H9 (cell line): ENCODE measurements at regions not wholly inside any gene's neighbourhood (a gene's known extent, or its start where the extent isn't known, plus 50 kb on each side); places are given as distances from the start of the nearest gene placed in this dataset.

Source experiments
- DNase-seq: peaks from one replicate; pipeline ENCODE4 v3.0.0-alpha.2; 2017
- H2AFZ ChIP-seq: one replicate; pipeline ENCODE4 v1.6.1; 2013; ENCODE audit warnings: mild to moderate bottlenecking, low read length, control low read depth, moderate library complexity
- H2AK5ac ChIP-seq: 2 replicates; pipeline ENCODE4 v1.6.1; 2013; ENCODE audit warnings: low read length, control low read depth, mixed read lengths; ENCODE audit not compliant: insufficient read length
- H2BK120ac ChIP-seq: one replicate; pipeline ENCODE4 v1.6.1; 2013; ENCODE audit warnings: low read depth, mild to moderate bottlenecking, low read length, control low read depth, inconsistent platforms; ENCODE audit not compliant: poor library complexity, severe bottlenecking
- H2BK12ac ChIP-seq: 2 replicates; pipeline ENCODE4 v1.6.1; 2013; ENCODE audit warnings: low read length, control low read depth, mixed read lengths, low read depth; ENCODE audit not compliant: insufficient read length
- H2BK15ac ChIP-seq: 2 replicates; pipeline ENCODE4 v1.6.1; 2013; ENCODE audit warnings: low read depth, low read length, control low read depth
- H2BK20ac ChIP-seq: one replicate; pipeline ENCODE4 v1.6.1; 2013; ENCODE audit warnings: low read depth, mild to moderate bottlenecking, low read length, control low read depth, inconsistent platforms; ENCODE audit not compliant: poor library complexity, severe bottlenecking
- H2BK5ac ChIP-seq: 2 replicates; pipeline ENCODE4 v1.6.1; 2013; ENCODE audit warnings: low read length, control low read depth, mixed read lengths; ENCODE audit not compliant: insufficient read length
- H3K14ac ChIP-seq: 2 replicates; pipeline ENCODE4 v1.6.1; 2013; ENCODE audit warnings: low read length, control low read depth; ENCODE audit not compliant: insufficient read depth
- H3K18ac ChIP-seq: 2 replicates; pipeline ENCODE4 v1.6.1; 2013; ENCODE audit warnings: low read depth, mild to moderate bottlenecking, mixed read lengths, low read length, control low read depth; ENCODE audit not compliant: insufficient read length
- H3K23ac ChIP-seq: 2 replicates; pipeline ENCODE4 v1.6.1; 2013; ENCODE audit warnings: low read length, control low read depth, mixed read lengths, low read depth; ENCODE audit not compliant: insufficient read length
- H3K23me2 ChIP-seq: 2 replicates; pipeline ENCODE4 v1.6.1; 2013; ENCODE audit warnings: low read depth, mild to moderate bottlenecking, mixed read lengths, low read length, control low read depth; ENCODE audit not compliant: insufficient read length, poor library complexity, severe bottlenecking
- H3K27ac ChIP-seq: 2 replicates; pipeline ENCODE4 v1.5.1; 2013; ENCODE audit warnings: low read length, control low read depth, mixed read lengths, low read depth; ENCODE audit not compliant: insufficient read length
- H3K27me3 ChIP-seq: 2 replicates; pipeline ENCODE4 v1.6.1; 2013; ENCODE audit warnings: low read length, control low read depth, inconsistent platforms; ENCODE audit not compliant: insufficient read depth
- H3K4ac ChIP-seq: 2 replicates; pipeline ENCODE4 v1.6.1; 2013; ENCODE audit warnings: low read depth, mild to moderate bottlenecking, control low read depth, inconsistent platforms, low read length, moderate library complexity
- H3K4me1 ChIP-seq: 2 replicates; pipeline ENCODE4 v1.6.1; 2013; ENCODE audit warnings: low read length, control low read depth, inconsistent platforms; ENCODE audit not compliant: insufficient read depth
- H3K4me2 ChIP-seq: 2 replicates; pipeline ENCODE4 v1.6.1; 2013; ENCODE audit warnings: low read length, control low read depth, mixed read lengths; ENCODE audit not compliant: insufficient read length, insufficient read depth
- H3K56ac ChIP-seq: 2 replicates; pipeline ENCODE4 v1.6.1; 2013; ENCODE audit warnings: low read depth, mild to moderate bottlenecking, mixed read lengths, low read length, control low read depth; ENCODE audit not compliant: insufficient read length
- H3K79me1 ChIP-seq: 2 replicates; pipeline ENCODE4 v1.6.1; 2013; ENCODE audit warnings: low read depth, mild to moderate bottlenecking, moderate library complexity, low read length, control low read depth, inconsistent platforms; ENCODE audit not compliant: insufficient read depth, poor library complexity, severe bottlenecking
- H3K79me2 ChIP-seq: 2 replicates; pipeline ENCODE4 v1.6.1; 2013; ENCODE audit warnings: low read length, control low read depth, inconsistent platforms; ENCODE audit not compliant: insufficient read depth
- H3K9ac ChIP-seq: 2 replicates; pipeline ENCODE4 v1.6.1; 2013; ENCODE audit warnings: low read length, control low read depth, mixed read lengths; ENCODE audit not compliant: insufficient read length; ENCODE audit errors: extremely low read depth
- H3K9me3 ChIP-seq: one replicate; pipeline ENCODE4 v1.6.1; 2013; ENCODE audit warnings: low read depth, low read length, inconsistent platforms; ENCODE audit not compliant: control insufficient read depth
- H3T11ph ChIP-seq: one replicate; pipeline ENCODE4 v1.6.1; 2013; ENCODE audit warnings: mild to moderate bottlenecking, low read length, control low read depth, inconsistent platforms
- H4K20me1 ChIP-seq: one replicate; pipeline ENCODE4 v1.6.1; 2013; ENCODE audit not compliant: control insufficient read depth, insufficient read length, insufficient read depth
- H4K5ac ChIP-seq: 2 replicates; pipeline ENCODE4 v1.6.1; 2013; ENCODE audit warnings: low read depth, mild to moderate bottlenecking, mixed read lengths, low read length, control low read depth; ENCODE audit not compliant: insufficient read length
- H4K8ac ChIP-seq: replicated peaks from 2 replicates; pipeline ENCODE4 v1.6.1; 2013; ENCODE audit warnings: low read length, control low read depth, mixed read lengths, low read depth; ENCODE audit not compliant: insufficient read length
- H4K91ac ChIP-seq: 2 replicates; pipeline ENCODE4 v1.6.1; 2013; ENCODE audit warnings: low read depth, mild to moderate bottlenecking, moderate library complexity, mixed read lengths, low read length, control low read depth; ENCODE audit not compliant: insufficient read length
- H3K27ac Mint-ChIP-seq, 3 experiments: 2 replicates in 2 of 3; 3 replicates in 1 of 3; pipeline ENCODE4 v1.8.0; 2020 to 2021; ENCODE audit warnings: mixed read lengths in 3 of 3, mild to moderate bottlenecking in 1 of 3, moderate library complexity in 1 of 3
- H3K27me3 Mint-ChIP-seq: 2 replicates; pipeline ENCODE4 v1.8.0; 2021; ENCODE audit warnings: low read depth, mild to moderate bottlenecking, moderate library complexity, mixed read lengths
- H3K36me3 Mint-ChIP-seq, 3 experiments: 2 replicates in 2 of 3; 3 replicates in 1 of 3; pipeline ENCODE4 v1.8.0; 2020 to 2021; ENCODE audit warnings: low read depth in 3 of 3, mixed read lengths in 3 of 3; ENCODE audit not compliant: insufficient read depth in 1 of 3
- H3K4me1 Mint-ChIP-seq, 2 experiments: 2 replicates each; pipeline ENCODE4 v1.8.0; 2020; ENCODE audit warnings: mixed read lengths in 2 of 2
- H3K4me3 Mint-ChIP-seq, 2 experiments: 2 replicates in 1 of 2; 3 replicates in 1 of 2; pipeline ENCODE4 v1.8.0; 2020 to 2021; ENCODE audit warnings: mild to moderate bottlenecking in 2 of 2, mixed read lengths in 2 of 2, moderate library complexity in 1 of 2
- H3K9me3 Mint-ChIP-seq, 2 experiments: 2 replicates in 1 of 2; 3 replicates in 1 of 2; pipeline ENCODE4 v1.8.0; 2020; ENCODE audit warnings: mild to moderate bottlenecking in 2 of 2, mixed read lengths in 2 of 2, moderate library complexity in 1 of 2
- WGBS: extraction: QIAGEN DNeasy Blood & Tissue Kit; methylation state at CpG from one replicate; pipeline ENCODE4 v1.1.7; 2013; ENCODE audit warnings: missing lambda C conversion rate, low lambda C conversion rate, mixed read lengths; ENCODE audit not compliant: insufficient read length; ENCODE audit errors: extremely low coverage; 5-methylcytosine and 5-hydroxymethylcytosine counted together
- TF ChIP-seq, protein P1 (sequence below): fragments of 200-600 bp; sonication (generic); conservative IDR thresholded peaks from 3 replicates; pipeline ENCODE4 v1.8.0; 2021; ENCODE audit warnings: antibody characterized with exemption, mild to moderate bottlenecking

DNA sequence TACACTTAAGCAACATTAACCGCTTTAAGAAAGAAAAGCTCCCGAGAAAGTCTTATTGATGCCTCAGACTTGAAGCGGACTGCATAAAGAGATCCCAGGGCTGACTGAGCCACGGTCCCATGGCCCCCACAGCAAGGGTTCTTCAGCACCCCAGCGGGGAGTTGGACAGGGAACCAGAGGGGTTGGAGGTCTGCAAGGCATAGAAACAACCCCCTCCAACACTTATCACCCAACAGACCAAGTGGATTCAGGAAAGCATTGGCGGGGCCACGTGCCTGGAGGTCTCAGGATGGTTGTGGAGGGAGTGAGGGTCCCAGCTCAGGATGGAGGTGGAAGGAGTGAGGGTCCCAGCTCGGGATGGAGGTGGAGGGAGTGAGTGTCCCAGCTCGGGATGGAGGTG, 143.7 kb upstream of the IRX2 start:
- Mint-ChIP-seq H3K36me3 (no peaks in the 10 kb centered on the region), H3K4me3 (no peak overlapping the region), H3K27ac (no peak overlapping the region; a peak in 1 of 7 replicates), H3K4me1 (peaks cover 7% of the 10 kb centered on the region in 2 experiments), H3K9me3 (no peaks in the 10 kb centered on the region), H3K27me3 (no peaks in the 10 kb centered on the region; the same call in 1 of the 2 replicates)
- H3K79me1 ChIP-seq: no peaks in the 10 kb centered on the region
- H3K23ac ChIP-seq: no peak overlapping the region
- no peak overlapping the region for H4K91ac ChIP-seq
- H4K8ac ChIP-seq: no peak overlapping the region
- H3K27me3 ChIP-seq: no peaks in the 10 kb centered on the region
- no peak overlapping the region for H3K14ac ChIP-seq
- no peak overlapping the region for H3K4me2 ChIP-seq
- H3K4ac ChIP-seq: no peak overlapping the region
- no peak overlapping the region for H3K56ac ChIP-seq
- WGBS: no CpG with 5 or more reads among the region's 9 CpGs
- no peak overlapping the region for H2BK12ac ChIP-seq
- no peak overlapping the region for H2BK120ac ChIP-seq
- DNase-seq: peak; percentile 12
- no peaks in the 10 kb centered on the region for H3K4me1 ChIP-seq
- no peak overlapping the region for H3K9ac ChIP-seq
- H4K20me1 ChIP-seq: no peaks in the 10 kb centered on the region
- no peak overlapping the region for H2BK5ac ChIP-seq
- no peaks in the 10 kb centered on the region for H3K23me2 ChIP-seq
- H2AK5ac ChIP-seq: no peak overlapping the region
- H2BK15ac ChIP-seq: no peak overlapping the region
- no peak overlapping the region for H2BK20ac ChIP-seq
- H3T11ph ChIP-seq: no peak overlapping the region
- TF ChIP-seq, protein P1, sequence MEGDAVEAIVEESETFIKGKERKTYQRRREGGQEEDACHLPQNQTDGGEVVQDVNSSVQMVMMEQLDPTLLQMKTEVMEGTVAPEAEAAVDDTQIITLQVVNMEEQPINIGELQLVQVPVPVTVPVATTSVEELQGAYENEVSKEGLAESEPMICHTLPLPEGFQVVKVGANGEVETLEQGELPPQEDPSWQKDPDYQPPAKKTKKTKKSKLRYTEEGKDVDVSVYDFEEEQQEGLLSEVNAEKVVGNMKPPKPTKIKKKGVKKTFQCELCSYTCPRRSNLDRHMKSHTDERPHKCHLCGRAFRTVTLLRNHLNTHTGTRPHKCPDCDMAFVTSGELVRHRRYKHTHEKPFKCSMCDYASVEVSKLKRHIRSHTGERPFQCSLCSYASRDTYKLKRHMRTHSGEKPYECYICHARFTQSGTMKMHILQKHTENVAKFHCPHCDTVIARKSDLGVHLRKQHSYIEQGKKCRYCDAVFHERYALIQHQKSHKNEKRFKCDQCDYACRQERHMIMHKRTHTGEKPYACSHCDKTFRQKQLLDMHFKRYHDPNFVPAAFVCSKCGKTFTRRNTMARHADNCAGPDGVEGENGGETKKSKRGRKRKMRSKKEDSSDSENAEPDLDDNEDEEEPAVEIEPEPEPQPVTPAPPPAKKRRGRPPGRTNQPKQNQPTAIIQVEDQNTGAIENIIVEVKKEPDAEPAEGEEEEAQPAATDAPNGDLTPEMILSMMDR: no peak
- no peak overlapping the region for H3K18ac ChIP-seq
- H3K79me2 ChIP-seq: no peaks in the 10 kb centered on the region
- no peak overlapping the region for H2AFZ ChIP-seq
- H3K9me3 ChIP-seq: no peaks in the 10 kb centered on the region
- H4K5ac ChIP-seq: no peak overlapping the region
- H3K27ac ChIP-seq: no peak overlapping the region
